GOT3 (cell line): ENCODE measurements at regions not wholly inside any gene's neighbourhood (a gene's known extent, or its start where the extent isn't known, plus 50 kb on each side); places are given as distances from the start of the nearest gene placed in this dataset.
"Not testable (repeated sequence)": the region's sequence is repeated elsewhere in the genome, so short reads cannot be mapped to it uniquely, and the experiment has no call there.

Source experiments
- DNase-seq: peaks from one replicate; lab custom pipeline; 2025; ENCODE audit warnings: mixed read lengths; lab: John Stamatoyannopoulos, UW

DNA sequence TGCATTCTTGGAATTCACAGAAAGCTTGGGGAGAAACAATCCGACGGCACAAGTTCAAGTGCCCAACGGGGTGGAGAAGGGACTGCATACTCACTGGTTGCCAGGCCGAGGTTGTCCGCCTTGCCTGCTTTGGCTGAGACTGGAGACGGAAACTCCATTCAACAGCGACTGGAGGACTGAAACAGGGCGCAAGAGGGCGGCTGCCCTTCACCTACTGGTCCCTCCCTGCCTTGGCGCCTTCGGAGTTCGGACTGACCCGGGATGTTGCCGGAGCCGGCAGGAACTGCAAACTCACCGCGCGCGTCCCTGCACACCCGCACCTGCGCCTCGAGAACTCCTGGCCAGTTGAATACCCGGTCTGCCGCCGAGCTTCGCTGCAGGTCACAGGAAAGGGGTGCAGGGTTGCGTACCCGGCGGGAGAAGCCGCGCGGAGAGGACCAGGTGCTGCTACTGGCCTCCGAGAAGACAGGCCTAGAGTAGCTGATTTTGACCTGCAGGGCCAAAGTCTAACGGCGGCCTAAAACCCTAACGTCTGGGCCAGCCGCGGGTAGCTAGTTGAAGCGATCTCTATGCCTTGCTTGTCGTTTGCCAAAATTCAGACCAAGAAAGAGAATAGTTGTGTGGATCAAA lies 132.9 kb downstream of the FAM72B start:
- not testable (repeated sequence) for DNase-seq

DNA sequence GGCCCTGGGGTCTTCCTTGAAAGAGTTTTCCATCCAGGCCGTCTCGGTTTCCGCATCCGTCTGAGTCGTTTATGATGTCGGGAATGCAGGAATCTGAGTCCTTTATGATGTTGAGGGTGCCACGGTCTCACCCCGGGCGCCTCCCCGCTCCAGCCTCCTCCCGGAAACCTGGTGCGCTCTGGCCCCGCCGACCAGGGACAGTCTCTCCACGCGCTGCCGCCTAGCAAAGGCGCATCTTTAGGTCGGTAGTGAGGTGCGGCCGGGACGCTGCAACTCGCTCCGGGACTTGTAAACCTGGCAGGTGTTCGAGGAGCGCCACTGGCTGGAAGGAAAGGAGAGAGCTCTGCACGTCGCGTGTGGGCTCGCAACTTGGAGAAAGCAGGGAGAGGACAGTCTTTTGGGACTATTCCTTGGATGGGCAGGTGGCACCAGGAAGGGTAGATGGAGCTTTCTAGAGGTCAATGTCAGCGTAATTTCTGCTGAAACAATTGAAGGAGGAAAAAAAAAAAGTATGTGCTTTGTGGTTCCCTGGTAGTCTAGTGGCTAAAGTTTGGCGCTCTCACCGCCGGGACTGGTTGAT lies 132.0 kb downstream of the FAM72B start:
- not testable (repeated sequence) for DNase-seq

DNA sequence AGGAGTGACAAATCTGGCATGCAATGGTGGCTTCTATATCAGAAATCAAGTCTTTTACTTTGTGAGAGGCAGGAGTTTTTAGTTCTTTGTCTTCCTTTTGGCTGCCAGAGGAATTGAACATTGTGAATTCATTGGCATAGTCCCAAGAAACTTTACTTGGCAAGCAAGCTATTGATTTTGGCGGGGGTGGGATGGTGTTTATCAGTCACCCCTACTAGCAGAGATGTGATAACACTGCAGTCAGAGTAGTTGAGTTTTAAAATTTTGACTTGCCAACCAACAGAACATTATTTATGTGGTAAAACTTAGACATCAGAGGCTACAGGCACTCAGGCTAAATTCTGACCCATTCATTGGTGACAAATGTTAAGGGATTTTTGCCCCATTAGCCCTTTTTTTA lies 129.2 kb downstream of the FAM72B start:
- DNase-seq, result not testable (repeated sequence)

DNA sequence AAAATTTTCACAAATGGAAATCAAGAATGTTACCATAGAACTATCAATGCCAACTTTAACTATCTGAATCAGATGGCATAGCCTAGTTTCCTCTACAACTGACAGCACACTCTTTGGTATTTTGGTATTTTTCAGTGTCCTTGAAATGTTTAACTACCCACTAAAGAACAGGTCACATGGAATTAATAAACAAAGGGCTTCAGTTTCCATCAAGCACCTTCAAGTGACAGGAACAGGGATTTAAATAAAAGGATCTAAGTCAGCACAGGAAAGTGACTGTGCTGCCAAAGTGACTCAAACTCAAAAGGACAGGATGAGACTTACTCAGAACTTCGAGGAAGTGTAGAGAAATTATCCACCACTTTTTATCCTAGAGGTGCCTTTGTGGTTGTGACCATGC lies 117.2 kb downstream of the FAM72B start:
- DNase-seq, result not testable (repeated sequence)

DNA sequence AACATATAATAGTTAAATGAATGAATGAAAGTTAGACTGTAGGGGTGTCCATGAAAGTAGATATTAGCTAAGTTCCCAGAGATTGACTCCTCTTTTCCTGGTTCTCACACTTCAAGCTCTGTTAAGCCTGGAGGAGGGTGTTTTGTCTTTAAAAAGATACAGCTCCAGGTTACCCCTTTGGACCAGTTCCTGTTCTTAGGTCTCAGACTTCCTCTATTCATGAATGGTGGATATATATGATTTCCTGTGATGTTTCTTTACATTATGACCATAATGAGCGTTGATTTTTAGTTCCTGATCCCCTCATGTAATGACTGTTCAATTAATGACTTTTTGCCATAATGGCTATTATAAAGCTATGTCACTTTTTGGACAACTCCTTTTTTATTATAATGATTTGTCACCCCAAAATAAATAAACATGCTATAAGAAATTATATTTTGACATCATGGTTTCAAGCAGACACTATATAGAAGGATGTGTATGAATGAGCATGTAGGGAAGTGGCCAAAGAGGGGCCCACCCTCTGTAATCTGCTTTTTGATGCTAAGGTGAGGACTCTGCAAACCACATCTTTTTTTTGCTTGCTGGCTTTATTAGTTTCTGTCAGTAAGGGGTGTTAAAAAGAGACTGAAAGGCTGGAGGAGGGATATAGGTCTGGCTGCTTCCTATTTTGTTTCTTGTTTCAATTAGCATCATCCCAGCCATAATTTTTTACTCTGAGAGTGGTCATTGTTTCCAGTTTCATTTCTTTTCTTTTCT lies 115.2 kb downstream of the FAM72B start:
- not testable (repeated sequence) for DNase-seq

DNA sequence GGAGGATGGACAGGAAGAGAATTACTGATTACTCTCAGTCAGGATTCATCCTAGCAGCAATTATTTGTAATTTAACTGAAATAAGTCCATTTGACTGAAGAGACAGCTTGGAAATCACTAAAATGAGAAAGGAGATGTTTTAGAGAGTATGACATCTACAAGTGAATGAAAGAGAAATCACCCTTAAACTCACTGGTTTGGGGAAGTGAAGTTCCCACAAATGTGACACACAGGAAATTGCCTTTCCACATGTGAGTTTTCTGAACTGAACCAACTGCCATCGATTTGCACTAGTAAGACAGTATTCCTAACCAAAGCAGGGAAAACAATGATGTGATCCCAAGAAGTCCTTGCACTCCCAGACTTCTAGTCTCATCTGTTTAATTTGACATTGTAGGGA lies 110.3 kb downstream of the FAM72B start:
- DNase-seq, result not testable (repeated sequence)

DNA sequence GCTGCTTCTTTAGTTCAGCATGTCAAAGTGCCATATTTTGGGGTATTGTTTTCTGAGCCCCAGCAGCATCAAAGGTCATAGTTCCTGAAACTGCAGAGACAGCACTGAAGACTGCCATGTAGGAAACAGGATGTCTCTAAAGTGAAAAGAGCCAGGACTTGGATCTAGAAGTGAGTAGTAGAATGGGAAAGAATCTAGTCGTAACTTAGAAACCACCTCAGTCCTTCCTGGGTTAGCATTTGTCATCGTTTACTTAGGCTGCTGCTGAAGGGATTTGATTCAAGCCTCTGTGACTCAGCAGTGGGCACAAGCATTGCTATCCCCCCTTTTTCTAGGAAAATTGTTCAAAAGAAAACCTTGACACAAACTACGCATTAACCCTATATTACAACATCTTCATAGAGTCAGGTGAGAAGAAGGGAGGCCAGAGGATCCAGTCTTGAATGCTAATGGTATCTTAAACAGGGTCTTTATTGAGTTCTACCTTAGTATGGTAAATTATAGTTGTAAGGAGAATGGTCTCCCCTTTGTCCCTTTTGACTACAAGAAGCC lies 108.8 kb downstream of the FAM72B start:
- not testable (repeated sequence) for DNase-seq

DNA sequence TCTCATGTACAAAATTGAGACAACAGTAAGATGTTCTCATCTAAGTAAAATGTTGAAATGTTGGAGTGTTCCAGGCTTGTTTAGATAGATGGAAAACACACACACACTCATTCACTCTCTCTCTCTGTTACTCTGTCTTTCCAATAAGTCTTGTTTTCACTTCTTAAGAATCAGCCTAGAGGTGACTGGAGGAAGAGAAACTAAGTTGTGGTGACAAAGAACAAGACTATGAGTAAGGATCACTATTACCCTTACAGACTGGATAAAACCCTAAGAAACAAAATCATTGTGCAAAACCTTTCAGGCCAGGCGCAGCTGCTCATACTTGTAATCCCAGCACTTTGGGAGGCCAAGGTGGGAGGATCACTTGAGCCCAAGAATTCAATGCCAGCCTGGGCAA lies 107.5 kb downstream of the FAM72B start:
- not testable (repeated sequence) for DNase-seq

DNA sequence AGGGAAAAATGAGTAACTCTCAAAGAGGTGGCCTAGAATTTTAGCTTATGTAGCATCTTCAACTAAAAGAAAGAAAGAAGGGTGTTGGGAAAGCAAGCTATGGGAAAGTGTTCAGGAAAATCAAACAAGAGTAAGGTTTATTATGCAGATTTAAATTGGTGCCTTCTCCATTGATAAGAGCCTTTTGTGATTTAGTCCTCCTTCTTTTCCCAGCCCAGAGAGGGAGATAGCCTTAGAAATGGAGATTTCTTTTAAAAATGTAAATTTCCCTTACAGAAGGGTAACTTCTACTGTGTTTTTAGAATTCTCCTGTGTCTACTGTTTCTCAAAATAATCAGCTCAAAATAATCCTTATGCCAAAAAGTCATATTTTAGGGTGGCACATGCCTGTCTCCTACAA lies 104.5 kb downstream of the FAM72B start:
- DNase-seq, result not testable (repeated sequence)

DNA sequence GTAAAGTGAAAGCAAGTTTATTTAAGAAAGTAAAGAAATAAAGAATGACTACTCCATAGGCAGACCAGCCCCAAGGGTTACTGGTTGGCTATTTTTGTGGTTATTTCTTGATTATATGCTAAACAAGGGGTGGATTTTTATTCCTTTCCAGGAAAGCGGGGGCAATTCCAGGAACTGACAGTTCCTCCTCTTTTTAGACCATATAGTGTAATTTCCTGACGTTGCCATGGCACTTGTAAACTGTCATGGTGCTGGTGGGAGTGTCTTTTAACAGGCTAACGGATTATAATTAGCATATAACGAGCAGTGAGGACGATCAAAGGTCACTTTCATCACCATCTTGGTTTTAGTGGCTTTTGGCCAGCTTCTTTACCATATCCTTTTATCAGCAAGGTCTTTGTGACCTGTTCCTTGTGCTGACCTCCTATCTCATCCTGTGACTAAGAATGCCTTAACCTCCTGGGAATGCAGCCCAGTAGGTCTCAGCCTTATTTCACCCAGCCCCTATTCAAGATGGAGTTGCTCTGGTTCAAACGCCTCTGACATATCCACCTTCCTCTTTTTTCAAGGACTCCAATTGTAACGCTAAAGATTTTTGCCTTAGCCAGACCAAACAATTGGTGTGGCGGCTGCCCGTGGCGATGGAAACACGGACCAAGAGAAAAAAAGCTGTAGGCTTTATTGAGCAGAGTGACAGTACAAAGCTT lies 103.8 kb downstream of the FAM72B start:
- DNase-seq, result not testable (repeated sequence)

DNA sequence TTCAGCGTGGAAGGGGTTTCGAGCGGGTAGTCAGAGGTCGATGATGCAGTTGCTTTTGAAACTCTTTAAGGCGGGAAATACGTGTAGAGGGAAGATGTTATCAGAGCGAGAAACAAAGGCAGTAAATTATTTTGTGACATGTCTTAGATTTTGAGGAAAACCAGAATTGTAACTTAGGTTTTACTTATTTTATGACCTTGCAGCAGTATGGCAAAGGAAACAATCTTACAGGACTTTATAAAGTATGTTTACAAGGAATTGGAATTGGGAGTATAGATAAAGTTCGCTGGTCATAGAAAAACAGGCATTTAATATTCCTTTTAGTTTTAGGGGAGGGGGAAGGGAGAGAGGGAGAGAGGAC lies 103.3 kb downstream of the FAM72B start:
- DNase-seq, result not testable (repeated sequence)

DNA sequence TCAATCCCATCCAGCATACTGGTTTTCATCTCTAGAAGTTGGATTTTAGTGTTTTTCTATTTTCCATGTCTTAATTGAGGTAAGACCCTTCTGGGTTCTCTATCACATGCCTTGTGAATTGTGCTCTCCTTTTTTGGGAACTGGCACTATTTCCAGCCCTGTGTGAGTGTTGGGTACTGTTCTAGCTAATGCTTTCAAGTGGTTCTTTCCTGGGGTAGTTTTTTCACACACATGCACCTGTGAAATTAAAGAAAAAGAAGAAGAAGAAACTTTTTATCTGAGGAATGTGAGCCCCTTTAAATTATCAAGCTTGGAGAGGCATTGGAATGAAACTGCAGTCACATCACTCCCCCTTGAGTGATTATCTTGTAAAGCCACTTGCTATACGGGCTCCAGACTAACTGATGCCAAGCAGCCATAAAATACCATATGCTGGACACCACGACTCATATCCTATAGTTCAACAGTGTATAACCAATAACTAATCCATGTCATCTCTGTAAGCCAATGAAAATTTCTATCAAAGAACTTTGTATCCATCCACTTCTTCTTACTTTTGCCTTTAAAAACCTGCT lies 102.4 kb downstream of the FAM72B start:
- DNase-seq, result not testable (repeated sequence)

DNA sequence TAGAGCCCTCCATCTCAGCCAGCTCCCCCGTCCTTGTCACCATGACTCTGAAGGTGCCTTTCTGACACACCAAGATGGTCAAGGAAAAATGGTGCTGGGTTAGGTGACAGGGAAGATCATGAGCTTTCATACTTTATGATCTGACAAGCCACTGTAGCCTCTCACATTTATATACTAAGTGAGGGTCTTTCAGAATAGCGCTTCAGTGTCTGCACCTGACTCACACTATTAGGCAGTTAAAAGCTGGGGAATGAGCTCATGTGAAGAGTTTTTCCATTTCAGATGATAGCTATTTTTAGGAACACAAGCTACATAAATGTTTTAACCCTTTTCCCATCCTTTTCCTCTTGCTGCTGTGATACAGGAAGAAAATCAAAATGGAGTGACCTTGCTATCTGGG lies 101.1 kb downstream of the FAM72B start:
- not testable (repeated sequence) for DNase-seq

DNA sequence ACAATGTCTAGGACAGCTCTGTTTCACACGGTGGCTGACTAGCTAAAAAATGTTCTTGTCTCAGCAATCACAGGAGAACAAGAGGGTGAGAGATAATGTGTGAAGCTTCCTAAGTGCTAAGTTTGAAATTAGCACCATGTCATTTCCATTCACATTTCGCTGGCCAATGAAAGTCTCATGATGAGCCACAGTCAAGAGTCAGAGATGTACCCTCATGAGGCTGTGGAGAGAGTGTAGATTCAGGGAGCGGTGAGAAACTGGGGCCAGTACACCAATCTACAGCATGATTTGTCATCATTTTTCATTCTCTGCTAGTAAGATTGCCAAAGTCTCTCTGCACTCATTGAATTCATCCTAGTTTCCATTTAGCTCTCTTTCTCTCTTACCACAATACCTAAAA lies 97.9 kb downstream of the FAM72B start:
- DNase-seq, result not testable (repeated sequence)

DNA sequence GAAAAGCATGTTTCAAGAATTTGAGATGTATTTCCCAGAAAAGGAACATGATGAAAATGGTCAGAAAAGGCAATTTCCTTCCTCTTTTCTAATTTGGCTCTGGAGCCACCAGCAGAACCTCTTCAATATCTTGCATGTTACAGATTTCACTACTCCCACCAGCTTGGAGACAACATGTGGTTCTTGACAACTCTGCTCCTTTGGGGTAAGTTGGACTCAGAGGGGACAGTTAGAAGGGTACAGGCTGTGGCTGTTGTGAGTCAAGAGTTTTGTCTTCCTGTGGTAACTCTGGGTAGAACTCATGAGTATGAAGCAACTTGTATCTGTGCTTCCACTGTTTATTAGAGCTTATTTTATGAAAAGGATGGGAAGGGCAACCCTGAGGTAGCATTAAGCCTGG lies 96.9 kb downstream of the FAM72B start:
- not testable (repeated sequence) for DNase-seq

DNA sequence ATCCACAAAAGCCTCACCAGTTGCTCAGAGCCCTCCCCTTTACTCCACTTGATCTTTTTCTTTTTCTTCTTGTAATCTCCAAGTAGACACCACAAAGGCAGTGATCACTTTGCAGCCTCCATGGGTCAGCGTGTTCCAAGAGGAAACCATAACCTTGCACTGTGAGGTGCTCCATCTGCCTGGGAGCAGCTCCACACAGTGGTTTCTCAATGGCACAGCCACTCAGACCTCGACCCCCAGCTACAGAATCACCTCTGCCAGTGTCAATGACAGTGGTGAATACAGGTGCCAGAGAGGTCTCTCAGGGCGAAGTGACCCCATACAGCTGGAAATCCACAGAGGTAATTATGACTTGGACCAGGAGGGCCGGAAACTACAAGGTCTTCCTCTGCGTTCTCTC lies 95.6 kb downstream of the FAM72B start:
- DNase-seq, result not testable (repeated sequence)

DNA sequence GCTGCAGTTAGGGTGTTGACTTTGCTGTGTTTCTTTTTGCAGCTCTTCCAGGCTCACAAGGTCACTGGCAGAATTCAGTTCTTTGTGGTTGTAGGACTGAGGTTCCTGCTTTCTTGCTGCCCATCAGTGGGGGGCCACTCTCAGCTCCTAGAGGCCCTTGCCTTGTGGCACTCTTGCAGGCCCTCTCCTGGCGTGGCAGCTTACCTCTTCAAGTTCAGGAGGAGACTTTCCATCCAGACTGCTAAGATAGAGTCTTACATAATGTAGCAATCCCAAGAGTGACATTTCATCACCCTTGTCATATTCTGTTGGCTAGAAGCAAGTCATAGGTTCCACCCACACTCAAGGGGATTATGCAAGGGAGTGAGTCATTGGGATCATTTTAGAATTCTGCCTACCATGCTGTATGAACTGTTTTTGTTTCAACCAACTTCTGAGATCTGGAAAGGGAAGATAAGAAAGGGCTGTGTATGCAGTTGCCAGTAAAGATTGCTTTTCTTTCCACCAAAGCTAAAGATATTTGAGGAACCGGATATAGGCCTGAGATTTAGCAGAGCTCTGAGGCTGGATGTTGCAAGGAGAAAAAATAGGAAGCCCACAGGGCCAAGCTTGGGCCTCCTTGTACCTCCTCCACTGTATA lies 91.7 kb downstream of the FAM72B start:
- DNase-seq, result not testable (repeated sequence)

DNA sequence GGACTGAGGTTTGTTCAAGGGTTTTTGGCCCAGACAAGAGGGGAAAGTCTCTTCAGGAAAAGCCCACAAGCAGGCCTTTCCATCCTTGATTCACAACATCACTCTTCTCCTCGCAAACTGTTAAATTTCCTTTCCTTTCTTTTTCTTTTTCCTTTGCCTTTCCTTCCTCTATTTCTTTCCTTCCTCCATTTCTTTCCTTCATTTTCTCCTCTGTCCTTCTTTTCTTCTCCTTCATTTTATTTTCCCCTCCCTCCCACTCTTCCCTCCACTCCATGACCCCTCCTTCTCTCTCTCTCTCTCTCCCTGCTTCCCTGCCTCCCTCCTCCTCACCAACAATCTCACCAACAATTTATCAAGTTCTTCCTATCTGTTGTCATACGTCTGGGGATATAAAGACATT lies 89.1 kb downstream of the FAM72B start:
- not testable (repeated sequence) for DNase-seq

DNA sequence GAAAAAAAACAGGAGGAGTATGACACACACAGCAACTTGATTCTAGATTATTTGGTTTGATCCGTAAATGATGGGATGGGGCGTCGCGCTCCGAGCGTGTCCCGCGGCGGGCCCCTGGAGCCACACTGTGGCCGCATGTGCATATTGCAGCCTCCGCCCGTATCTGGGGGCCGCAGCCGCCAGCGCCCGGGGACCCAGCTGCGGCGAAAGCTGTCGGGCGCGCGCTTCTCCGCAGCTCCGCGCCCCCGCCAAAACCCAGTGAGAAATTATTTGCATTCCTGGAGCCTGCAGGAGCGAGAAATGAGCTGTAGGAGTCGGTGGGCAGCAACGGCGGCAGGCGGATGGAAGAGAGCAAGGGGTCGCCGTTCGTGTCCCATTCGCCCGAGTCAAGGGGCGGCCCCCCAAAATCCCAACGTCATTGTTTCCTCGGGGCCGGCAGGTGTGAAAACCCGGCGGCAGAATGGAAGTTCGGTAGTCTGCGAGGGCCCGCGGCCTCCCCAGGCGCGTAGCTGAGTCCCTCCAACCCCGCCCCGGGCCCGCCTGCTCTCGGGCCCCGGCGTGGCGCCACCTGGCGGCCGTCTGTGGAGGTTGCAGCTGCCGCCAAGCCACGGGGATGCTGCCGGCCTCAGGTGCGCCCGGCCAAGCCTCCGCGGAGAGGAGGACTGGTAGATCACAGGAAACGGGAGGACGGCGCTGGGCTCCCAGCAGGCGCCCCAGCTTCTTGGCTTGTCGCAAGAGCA lies 86.8 kb downstream of the FAM72B start:
- DNase-seq, result peak; percentile 32

DNA sequence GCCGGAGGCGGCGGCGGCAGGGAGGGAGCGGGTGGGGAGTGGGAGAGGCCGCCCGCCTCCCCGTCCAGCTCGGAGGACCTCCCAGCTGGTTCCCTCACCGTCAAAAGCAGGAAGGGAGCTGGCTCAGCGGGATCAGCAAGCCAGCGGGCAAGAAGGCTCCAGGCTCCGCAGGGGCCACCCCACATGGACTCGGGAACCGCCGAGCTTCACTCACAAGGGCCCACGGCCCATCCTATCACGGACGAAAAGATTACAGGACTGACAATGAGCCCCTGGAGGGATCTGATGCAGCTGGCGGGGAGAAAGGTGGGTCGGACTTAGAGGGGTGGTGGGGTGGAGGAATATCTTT lies 86.3 kb downstream of the FAM72B start:
- DNase-seq, result not testable (repeated sequence)

DNA sequence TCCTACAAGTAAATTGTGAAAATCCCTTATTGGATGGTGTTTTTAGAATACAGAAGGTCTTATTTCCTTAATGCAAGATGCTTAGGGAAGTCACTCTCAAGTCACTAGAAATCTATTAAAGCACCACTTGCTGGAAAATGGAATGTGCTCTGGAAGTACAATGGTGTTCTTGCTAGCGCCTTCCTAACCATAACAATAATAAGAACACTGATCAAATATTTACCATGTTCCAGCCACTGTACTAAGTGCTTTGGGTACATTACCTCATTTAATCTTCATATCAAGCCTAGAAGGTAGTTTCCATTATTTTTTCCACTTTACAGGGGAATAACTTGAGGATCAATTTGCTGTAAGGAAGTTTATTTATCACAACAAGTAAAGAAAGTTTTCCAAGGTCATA lies 75.1 kb downstream of the FAM72B start:
- not testable (repeated sequence) for DNase-seq
